Neural cell (in vitro differentiated cells): ENCODE measurements at regions not wholly inside any gene's neighbourhood (a gene's known extent, or its start where the extent isn't known, plus 50 kb on each side); places are given as distances from the start of the nearest gene placed in this dataset.

Experiments used
- H2AFZ ChIP-seq: fragments of 200-600, 300-800 bp; sonication (generic), shearing (Covaris generic); 2 replicates; pipeline ENCODE4 v1.6.0; 2014; ENCODE audit warnings: low read depth, mild to moderate bottlenecking, antibody characterized with exemption, low read length, moderate library complexity
- H3F3A ChIP-seq: fragments of 200-600 bp; shearing (Covaris generic); 2 replicates; pipeline ENCODE4 v1.6.1; 2016; ENCODE audit warnings: mild to moderate bottlenecking, moderate library complexity, mixed read lengths, antibody characterized with exemption, low read length; ENCODE audit not compliant: insufficient read depth, poor library complexity, severe bottlenecking
- H3K27ac ChIP-seq: fragments of 200-600, 300-800 bp; sonication (generic), shearing (Covaris generic); 2 replicates; pipeline ENCODE4 v1.5.1; 2014; ENCODE audit warnings: mild to moderate bottlenecking, low read length, moderate library complexity
- H3K27me3 ChIP-seq: fragments of 300-800, 200-600 bp; sonication (generic), shearing (Covaris generic); 2 replicates; pipeline ENCODE4 v1.6.0; 2014; ENCODE audit warnings: mild to moderate bottlenecking, low read depth, low read length, moderate library complexity; ENCODE audit not compliant: insufficient read depth
- H3K36me3 ChIP-seq: fragments of 300-800, 200-600 bp; sonication (generic), shearing (Covaris generic); 2 replicates; pipeline ENCODE4 v1.5.1; 2014; ENCODE audit warnings: mild to moderate bottlenecking, antibody characterized with exemption, low read length, moderate library complexity; ENCODE audit not compliant: insufficient read depth
- H3K4me2 ChIP-seq: fragments of 300-800, 200-600 bp; sonication (generic), shearing (Covaris generic); 2 replicates; pipeline ENCODE4 v1.6.0; 2014; ENCODE audit warnings: mild to moderate bottlenecking, low read length
- H3K4me3 ChIP-seq: fragments of 300-800, 200-600 bp; sonication (generic), shearing (Covaris generic); 2 replicates; pipeline ENCODE4 v1.5.1; 2014; ENCODE audit warnings: mild to moderate bottlenecking, low read length, moderate library complexity
- H3K79me2 ChIP-seq: fragments of 200-600 bp; shearing (Covaris generic); replicated peaks from 2 replicates; pipeline ENCODE4 v1.6.0; 2014; ENCODE audit warnings: mild to moderate bottlenecking, low read length, moderate library complexity; ENCODE audit not compliant: insufficient read depth
- H3K9ac ChIP-seq: fragments of 300-800, 200-600 bp; sonication (generic), shearing (Covaris generic); 2 replicates; pipeline ENCODE4 v1.6.1; 2016; ENCODE audit warnings: mild to moderate bottlenecking, low read length, mixed read lengths
- H3K9me2 ChIP-seq: fragments of 200-600 bp; shearing (Covaris generic); 2 replicates; pipeline ENCODE4 v1.6.1; 2016; ENCODE audit warnings: mild to moderate bottlenecking, low read length, mixed read lengths; ENCODE audit not compliant: insufficient read depth
- H3K9me3 ChIP-seq: fragments of 200-600, 300-800 bp; sonication (generic), shearing (Covaris generic); 2 replicates; pipeline ENCODE4 v1.6.1; 2016; ENCODE audit warnings: mild to moderate bottlenecking, mixed run types, low read length, moderate library complexity, mixed read lengths
- H4K20me1 ChIP-seq: fragments of 200-600 bp; shearing (Covaris generic); 2 replicates; pipeline ENCODE4 v1.6.1; 2016; ENCODE audit warnings: mild to moderate bottlenecking, mixed run types; ENCODE audit not compliant: insufficient read depth
- EP300 ChIP-seq: fragments of 450-650 bp; conservative IDR thresholded peaks from 2 replicates; pipeline ENCODE4 v1.6.1; 2014; ENCODE audit warnings: antibody characterized with exemption, mild to moderate bottlenecking, moderate library complexity; ENCODE audit not compliant: poor library complexity, severe bottlenecking
- EZH2 ChIP-seq: fragments of 200-600, 300-800 bp; shearing (Covaris generic), sonication (generic); IDR thresholded peaks from 2 replicates; pipeline ENCODE4 v1.6.1; 2014; ENCODE audit warnings: antibody characterized with exemption, low read length, borderline replicate concordance, mild to moderate bottlenecking; ENCODE audit not compliant: insufficient read depth, poor library complexity, severe bottlenecking
- MXI1 ChIP-seq: fragments of 450-650 bp; conservative IDR thresholded peaks from 2 replicates; pipeline ENCODE4 v1.6.1; 2014; ENCODE audit warnings: antibody characterized with exemption, mild to moderate bottlenecking; ENCODE audit not compliant: poor library complexity, severe bottlenecking
- POLR2AphosphoS5 ChIP-seq: IDR thresholded peaks from 2 replicates; pipeline ENCODE4 v1.6.1; 2012
- RAD21 ChIP-seq: fragments of 450-650 bp; conservative IDR thresholded peaks from 2 replicates; pipeline ENCODE4 v1.6.1; 2014; ENCODE audit warnings: antibody characterized with exemption, mild to moderate bottlenecking, moderate library complexity
- SMC3 ChIP-seq: fragments of 450-650 bp; conservative IDR thresholded peaks from 2 replicates; pipeline ENCODE4 v1.6.1; 2014; ENCODE audit warnings: antibody characterized with exemption, mild to moderate bottlenecking, moderate library complexity; ENCODE audit not compliant: poor library complexity
- TAF1 ChIP-seq: IDR thresholded peaks from 2 replicates; pipeline ENCODE4 v1.6.1; 2012; ENCODE audit warnings: low read depth
- TF ChIP-seq, protein P1 (sequence below): IDR thresholded peaks from 2 replicates; pipeline ENCODE4 v1.6.1; 2012; ENCODE audit warnings: borderline replicate concordance
- TF ChIP-seq, protein P2 (sequence below): fragments of 450-650 bp; IDR thresholded peaks from 2 replicates; pipeline ENCODE4 v1.5.1; 2014; ENCODE audit warnings: antibody characterized with exemption, mild to moderate bottlenecking, moderate library complexity; ENCODE audit not compliant: poor library complexity, severe bottlenecking

DNA sequence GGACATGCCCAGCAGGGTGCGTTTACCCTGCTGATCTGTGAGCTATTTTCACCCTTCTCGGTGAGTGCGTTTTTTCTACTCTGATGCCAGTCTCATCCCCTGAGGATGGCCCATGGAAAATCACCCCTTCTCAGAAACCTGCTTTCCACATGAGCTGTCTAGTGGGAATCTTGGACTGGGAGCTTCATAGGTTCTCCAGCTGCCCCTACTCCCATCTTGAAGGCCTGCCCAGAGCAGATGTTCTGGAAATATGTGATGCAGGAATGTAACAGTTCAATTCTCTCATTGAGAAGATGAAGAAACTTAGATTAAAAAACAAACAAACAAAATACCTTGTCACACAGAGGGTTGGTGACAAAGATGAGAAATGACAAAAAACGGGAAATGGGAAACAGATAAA, 146.9 kb upstream of the RAB11FIP2 start:
- Histone ChIP-seq H3K9ac (no peak overlapping the region), H3F3A (no peaks in the 10 kb centered on the region), H3K9me2 (no peaks in the 10 kb centered on the region), H3K36me3 (no peaks in the 10 kb centered on the region), H3K9me3 (no peaks in the 10 kb centered on the region), H2AFZ (no peak overlapping the region), H4K20me1 (no peaks in the 10 kb centered on the region), H3K27ac (no peak overlapping the region), H3K4me3 (no peak overlapping the region), H3K79me2 (no peaks in the 10 kb centered on the region), H3K4me2 (no peak overlapping the region), H3K27me3 (no peaks in the 10 kb centered on the region)
- TF ChIP-seq EP300, result no peak
- TF ChIP-seq EZH2, result no peak
- TF ChIP-seq TAF1, result no peak
- TF ChIP-seq RAD21, result no peak
- TF ChIP-seq, protein P1, sequence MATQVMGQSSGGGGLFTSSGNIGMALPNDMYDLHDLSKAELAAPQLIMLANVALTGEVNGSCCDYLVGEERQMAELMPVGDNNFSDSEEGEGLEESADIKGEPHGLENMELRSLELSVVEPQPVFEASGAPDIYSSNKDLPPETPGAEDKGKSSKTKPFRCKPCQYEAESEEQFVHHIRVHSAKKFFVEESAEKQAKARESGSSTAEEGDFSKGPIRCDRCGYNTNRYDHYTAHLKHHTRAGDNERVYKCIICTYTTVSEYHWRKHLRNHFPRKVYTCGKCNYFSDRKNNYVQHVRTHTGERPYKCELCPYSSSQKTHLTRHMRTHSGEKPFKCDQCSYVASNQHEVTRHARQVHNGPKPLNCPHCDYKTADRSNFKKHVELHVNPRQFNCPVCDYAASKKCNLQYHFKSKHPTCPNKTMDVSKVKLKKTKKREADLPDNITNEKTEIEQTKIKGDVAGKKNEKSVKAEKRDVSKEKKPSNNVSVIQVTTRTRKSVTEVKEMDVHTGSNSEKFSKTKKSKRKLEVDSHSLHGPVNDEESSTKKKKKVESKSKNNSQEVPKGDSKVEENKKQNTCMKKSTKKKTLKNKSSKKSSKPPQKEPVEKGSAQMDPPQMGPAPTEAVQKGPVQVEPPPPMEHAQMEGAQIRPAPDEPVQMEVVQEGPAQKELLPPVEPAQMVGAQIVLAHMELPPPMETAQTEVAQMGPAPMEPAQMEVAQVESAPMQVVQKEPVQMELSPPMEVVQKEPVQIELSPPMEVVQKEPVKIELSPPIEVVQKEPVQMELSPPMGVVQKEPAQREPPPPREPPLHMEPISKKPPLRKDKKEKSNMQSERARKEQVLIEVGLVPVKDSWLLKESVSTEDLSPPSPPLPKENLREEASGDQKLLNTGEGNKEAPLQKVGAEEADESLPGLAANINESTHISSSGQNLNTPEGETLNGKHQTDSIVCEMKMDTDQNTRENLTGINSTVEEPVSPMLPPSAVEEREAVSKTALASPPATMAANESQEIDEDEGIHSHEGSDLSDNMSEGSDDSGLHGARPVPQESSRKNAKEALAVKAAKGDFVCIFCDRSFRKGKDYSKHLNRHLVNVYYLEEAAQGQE, result no peak
- TF ChIP-seq, protein P2, sequence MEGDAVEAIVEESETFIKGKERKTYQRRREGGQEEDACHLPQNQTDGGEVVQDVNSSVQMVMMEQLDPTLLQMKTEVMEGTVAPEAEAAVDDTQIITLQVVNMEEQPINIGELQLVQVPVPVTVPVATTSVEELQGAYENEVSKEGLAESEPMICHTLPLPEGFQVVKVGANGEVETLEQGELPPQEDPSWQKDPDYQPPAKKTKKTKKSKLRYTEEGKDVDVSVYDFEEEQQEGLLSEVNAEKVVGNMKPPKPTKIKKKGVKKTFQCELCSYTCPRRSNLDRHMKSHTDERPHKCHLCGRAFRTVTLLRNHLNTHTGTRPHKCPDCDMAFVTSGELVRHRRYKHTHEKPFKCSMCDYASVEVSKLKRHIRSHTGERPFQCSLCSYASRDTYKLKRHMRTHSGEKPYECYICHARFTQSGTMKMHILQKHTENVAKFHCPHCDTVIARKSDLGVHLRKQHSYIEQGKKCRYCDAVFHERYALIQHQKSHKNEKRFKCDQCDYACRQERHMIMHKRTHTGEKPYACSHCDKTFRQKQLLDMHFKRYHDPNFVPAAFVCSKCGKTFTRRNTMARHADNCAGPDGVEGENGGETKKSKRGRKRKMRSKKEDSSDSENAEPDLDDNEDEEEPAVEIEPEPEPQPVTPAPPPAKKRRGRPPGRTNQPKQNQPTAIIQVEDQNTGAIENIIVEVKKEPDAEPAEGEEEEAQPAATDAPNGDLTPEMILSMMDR, result no peak
- TF ChIP-seq MXI1, result no peak
- TF ChIP-seq SMC3, result no peak

DNA sequence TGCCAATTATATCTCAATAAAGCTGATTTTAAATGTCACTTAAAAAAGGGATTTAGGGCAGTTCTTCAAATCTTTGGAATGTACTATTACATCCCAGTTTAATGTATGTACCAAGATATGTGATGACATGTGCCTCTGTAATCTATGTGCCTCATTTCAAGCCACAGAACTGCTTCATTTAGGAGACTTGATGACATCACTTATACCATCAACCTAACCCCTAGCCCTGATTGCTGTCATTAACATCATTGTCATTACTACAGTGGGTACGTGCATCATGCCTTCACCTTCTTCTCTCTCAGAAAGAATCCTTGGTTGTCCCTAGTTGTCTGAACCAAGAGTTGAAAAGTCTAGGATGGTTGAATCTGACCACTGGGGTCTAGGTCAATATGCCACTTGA, 134.3 kb upstream of the RAB11FIP2 start:
- H3F3A ChIP-seq, result no peaks in the 10 kb centered on the region
- TF ChIP-seq SMC3, result no peak
- no peak for TF ChIP-seq EP300
- TF ChIP-seq, protein P1, result no peak
- TF ChIP-seq MXI1, result no peak
- TF ChIP-seq RAD21, result no peak
- TF ChIP-seq, protein P2, result no peak
- no peak for TF ChIP-seq POLR2AphosphoS5
- no peak for TF ChIP-seq EZH2
- no peak for TF ChIP-seq TAF1
- H3K27me3 ChIP-seq, result no peaks in the 10 kb centered on the region
- H3K27ac ChIP-seq, result no peak overlapping the region
- H3K79me2 ChIP-seq, result no peaks in the 10 kb centered on the region
- H3K9me2 ChIP-seq, result no peaks in the 10 kb centered on the region
- peaks cover 7% of the 10 kb centered on the region for H3K9me3 ChIP-seq
- no peaks in the 10 kb centered on the region for H3K36me3 ChIP-seq
- no peak overlapping the region for H3K4me3 ChIP-seq
- no peak overlapping the region for H2AFZ ChIP-seq
- no peak overlapping the region for H3K9ac ChIP-seq
- H3K4me2 ChIP-seq, result no peak overlapping the region
- no peaks in the 10 kb centered on the region for H4K20me1 ChIP-seq
